AG09309 (cell line): ENCODE measurements at regions not wholly inside any gene's neighbourhood (a gene's known extent, or its start where the extent isn't known, plus 50 kb on each side); places are given as distances from the start of the nearest gene placed in this dataset.

Source experiments
- DNase-seq: peaks from one replicate; pipeline ENCODE4 v3.0.0-alpha.2; 2010; ENCODE audit warnings: low read depth
- H3K4me3 ChIP-seq: 2 replicates; pipeline ENCODE4 v1.5.1; 2011; ENCODE audit warnings: mild to moderate bottlenecking, low read depth, low read length, moderate library complexity; ENCODE audit not compliant: control insufficient read depth
- TF ChIP-seq, protein P1 (sequence below): IDR thresholded peaks from 2 replicates; pipeline ENCODE4 v1.5.1; 2011; ENCODE audit warnings: mild to moderate bottlenecking, low read depth, low read length, inconsistent platforms; ENCODE audit not compliant: insufficient read depth, control insufficient read depth; ENCODE audit errors: missing control alignments

DNA sequence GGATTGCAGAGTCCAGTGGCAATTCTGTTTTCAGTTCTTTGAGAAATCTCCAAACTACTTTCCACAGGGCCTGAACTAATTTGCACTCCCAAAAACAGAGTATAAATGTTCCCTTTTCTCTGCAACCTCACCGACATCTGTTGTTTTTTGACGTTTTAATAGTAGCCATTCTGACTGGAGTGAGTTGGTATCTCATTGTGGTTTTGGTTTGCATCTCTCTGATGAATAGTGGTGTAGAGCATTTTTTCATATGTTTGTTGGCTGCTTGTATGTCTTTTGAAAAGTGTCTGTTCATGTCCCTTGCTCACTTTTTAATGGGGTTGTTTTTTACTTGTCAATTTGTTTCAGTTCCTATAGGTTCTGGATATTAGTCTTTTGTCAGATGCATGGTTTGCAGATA lies 72.6 kb downstream of the PALM2AKAP2 start:
- no peak for DNase-seq
- no peak overlapping the region for H3K4me3 ChIP-seq
- TF ChIP-seq, protein P1, sequence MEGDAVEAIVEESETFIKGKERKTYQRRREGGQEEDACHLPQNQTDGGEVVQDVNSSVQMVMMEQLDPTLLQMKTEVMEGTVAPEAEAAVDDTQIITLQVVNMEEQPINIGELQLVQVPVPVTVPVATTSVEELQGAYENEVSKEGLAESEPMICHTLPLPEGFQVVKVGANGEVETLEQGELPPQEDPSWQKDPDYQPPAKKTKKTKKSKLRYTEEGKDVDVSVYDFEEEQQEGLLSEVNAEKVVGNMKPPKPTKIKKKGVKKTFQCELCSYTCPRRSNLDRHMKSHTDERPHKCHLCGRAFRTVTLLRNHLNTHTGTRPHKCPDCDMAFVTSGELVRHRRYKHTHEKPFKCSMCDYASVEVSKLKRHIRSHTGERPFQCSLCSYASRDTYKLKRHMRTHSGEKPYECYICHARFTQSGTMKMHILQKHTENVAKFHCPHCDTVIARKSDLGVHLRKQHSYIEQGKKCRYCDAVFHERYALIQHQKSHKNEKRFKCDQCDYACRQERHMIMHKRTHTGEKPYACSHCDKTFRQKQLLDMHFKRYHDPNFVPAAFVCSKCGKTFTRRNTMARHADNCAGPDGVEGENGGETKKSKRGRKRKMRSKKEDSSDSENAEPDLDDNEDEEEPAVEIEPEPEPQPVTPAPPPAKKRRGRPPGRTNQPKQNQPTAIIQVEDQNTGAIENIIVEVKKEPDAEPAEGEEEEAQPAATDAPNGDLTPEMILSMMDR: no peak

DNA sequence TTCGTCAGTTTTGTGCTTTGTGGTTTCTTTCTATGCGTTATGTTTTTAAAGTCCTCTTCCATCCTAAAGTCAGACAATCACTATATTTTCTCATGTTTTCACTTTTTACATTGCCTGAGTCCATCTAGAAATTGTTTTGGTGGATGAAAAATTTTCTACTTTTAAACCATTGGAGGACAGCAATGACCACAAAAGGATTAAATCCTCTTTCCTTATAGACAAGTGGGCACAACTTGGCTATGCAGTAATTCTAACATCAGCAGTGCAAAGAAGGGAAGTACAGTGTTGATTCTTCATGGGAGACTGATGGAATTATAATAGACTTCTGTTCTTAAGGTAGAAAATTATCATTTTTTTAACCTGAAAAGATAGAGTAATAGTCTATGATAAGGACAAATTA lies 75.5 kb downstream of the PALM2AKAP2 start:
- no peak for DNase-seq
- no peak overlapping the region for H3K4me3 ChIP-seq
- TF ChIP-seq, protein P1: no peak

DNA sequence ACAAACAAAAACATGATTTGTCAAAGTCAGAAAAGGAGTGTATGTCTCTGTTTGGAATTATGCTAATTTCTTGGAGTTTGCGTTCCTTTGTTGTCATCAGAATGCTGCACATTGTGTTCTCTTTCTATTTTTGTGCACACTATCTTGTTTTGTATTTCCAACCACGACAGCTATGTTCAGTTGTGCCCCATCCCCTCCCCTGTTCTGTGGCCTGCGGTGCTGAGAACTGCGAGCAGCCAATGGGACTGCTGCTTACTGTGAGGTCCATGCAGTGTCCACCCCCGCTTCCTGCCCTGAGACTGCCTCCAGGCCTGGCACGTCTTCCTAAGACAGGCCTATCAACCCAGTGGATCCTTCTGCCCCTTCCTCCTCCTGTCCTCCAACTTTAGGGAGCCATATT lies 76.8 kb downstream of the PALM2AKAP2 start:
- TF ChIP-seq, protein P1: no peak
- no peak overlapping the region for H3K4me3 ChIP-seq
- no peak for DNase-seq

DNA sequence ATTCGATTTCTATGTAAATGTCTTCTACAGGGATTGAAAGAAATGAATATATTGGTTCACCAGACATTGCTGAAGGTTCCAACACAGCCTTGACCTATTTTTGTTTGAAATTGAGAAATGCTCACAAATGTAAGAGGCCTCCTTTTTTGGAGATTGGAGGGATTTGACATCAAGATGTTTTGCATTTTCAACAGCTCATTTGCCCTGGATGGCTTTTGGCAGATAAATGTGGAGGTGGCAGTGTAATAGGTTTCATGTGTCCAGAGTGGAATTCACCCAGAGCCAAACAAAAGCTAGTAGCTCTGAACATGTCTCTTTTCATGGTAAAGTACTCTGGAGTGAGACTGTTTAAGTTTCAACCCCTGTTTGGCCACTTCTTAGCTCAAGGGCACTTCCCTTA lies 77.3 kb downstream of the PALM2AKAP2 start:
- DNase-seq: no peak
- TF ChIP-seq, protein P1: no peak

DNA sequence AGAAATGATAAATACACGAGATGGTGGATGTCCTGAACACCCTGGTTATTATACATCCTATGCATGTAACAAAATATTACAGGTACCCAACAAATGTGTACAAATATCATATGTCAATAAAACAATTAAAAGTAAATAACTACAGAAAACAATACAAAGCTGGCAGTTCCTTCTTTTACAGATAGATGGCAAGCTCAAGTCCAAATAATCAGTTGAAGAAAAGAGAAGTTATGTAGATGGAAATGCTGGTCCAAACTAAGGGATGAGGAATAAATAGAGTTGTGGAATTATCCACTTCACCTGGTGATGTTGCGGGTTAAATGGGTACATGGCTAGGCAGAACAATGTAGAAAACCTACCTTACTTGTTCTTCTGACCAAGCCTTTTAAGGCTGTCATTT lies 79.4 kb downstream of the PALM2AKAP2 start:
- no peak for DNase-seq
- H3K4me3 ChIP-seq: no peak overlapping the region
- TF ChIP-seq, protein P1: peak; percentile 33

More for the DNA sequence above, 77.3 kb downstream of the PALM2AKAP2 start:
- H3K4me3 ChIP-seq: no peak overlapping the region

DNA sequence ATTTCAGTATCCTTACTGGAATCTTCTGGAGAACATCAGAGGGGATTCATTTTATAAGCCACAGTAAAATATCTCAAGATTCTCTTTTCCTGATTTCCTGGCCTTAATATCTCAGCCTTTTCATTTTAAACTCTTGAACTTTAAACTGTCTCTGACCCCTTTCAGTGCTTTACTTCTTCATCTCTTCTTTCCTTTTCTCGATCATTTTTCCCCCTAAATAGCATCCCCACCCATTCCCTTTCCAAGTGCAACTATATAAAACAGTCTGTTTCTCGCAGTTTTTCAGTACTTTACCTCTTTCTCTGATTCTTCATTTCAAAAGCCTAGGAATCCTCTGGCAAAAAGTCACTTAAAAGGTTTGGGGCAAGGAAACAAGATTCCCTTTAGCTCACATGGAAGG lies 80.5 kb downstream of the PALM2AKAP2 start:
- no peak overlapping the region for H3K4me3 ChIP-seq
- TF ChIP-seq, protein P1: no peak
- no peak for DNase-seq

DNA sequence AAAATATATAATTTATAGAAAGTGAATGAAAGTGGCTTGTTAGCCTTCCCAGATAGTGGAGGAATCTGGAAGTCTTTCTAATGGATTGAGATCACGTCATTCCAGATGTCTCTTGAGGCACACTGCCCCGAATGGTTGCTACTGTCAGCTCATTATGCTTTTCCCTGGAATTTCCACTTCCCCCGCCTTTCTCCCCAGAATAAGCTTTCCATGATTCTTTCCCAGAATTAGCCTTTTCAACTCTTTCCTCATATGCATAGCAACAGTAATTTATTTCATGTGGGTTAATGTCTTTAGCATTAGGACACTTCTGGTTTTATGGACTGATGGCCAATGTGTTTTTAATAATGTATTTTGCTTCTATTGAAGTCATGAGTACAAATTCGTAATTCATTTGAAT lies 81.5 kb downstream of the PALM2AKAP2 start:
- no peak overlapping the region for H3K4me3 ChIP-seq
- TF ChIP-seq, protein P1: no peak
- DNase-seq: peak; percentile 43
